SK-N-SH (cell line): ENCODE measurements at regions not wholly inside any gene's neighbourhood (a gene's known extent, or its start where the extent isn't known, plus 50 kb on each side); places are given as distances from the start of the nearest gene placed in this dataset.
A peak's percentile ranks its signal among the peaks of the same experiment; 100 is the strongest.

Experiments
- CTCF ChIA-PET: fragments of 300-600, 350-600 bp; formaldehyde crosslinking; extraction: SDS; loops from one replicate; lab custom pipeline; 2021; lab: Yijun Ruan, JAX
- POLR2A ChIA-PET: fragments of 350-600 bp; sonication (Branson Sonifier 250); formaldehyde crosslinking; extraction: SDS; loops from one replicate; lab custom pipeline; 2020; ENCODE audit warnings: antibody characterized with exemption, inconsistent platforms; lab: Yijun Ruan, JAX
- DNase-seq: peaks from one replicate; pipeline ENCODE4 v3.0.0; 2012
- H2AFZ ChIP-seq: fragments of 200-600 bp; sonication (generic); 2 replicates; pipeline ENCODE4 v1.8.1; 2016; ENCODE audit warnings: antibody characterized with exemption, mild to moderate bottlenecking, low read depth
- H3F3A ChIP-seq: fragments of 200-600 bp; sonication (generic); replicated peaks from 2 replicates; pipeline ENCODE3; 2016; ENCODE audit warnings: antibody characterized with exemption, mild to moderate bottlenecking; ENCODE audit not compliant: insufficient read depth
- H3K27ac ChIP-seq, 2 experiments: fragments of 200-500 bp in 1 of 2; fragments of 200-600 bp in 1 of 2; sonication (Bioruptor generic) in 1 of 2; sonication (generic), shearing (Covaris generic) in 1 of 2; 2 replicates each; pipeline versions ENCODE4 v1.5.1 to v1.6.1; 2014 to 2016; ENCODE audit warnings: low read depth in 2 of 2, inconsistent platforms in 1 of 2, low read length in 1 of 2, mild to moderate bottlenecking in 1 of 2, mixed read lengths in 1 of 2
- H3K27me3 ChIP-seq: fragments of 200-600 bp; sonication (generic), shearing (Covaris generic); 2 replicates; pipeline ENCODE4 v1.6.1; 2016; ENCODE audit warnings: mixed run types; ENCODE audit not compliant: insufficient read depth
- H3K36me3 ChIP-seq, 2 experiments: fragments of 200-500 bp in 1 of 2; fragments of 200-600 bp in 1 of 2; sonication (Bioruptor generic) in 1 of 2; sonication (generic) in 1 of 2; replicated peaks in 1 of 2; 2 replicates each; pipeline versions ENCODE3 to v1.5.1; 2014 to 2016; ENCODE audit warnings: low read length in 1 of 2, mild to moderate bottlenecking in 1 of 2; ENCODE audit not compliant: insufficient read depth in 2 of 2, control insufficient read depth in 1 of 2
- H3K4me1 ChIP-seq, 2 experiments: fragments of 200-500 bp in 1 of 2; fragments of 200-600 bp in 1 of 2; sonication (Bioruptor generic) in 1 of 2; sonication (generic), shearing (Covaris generic) in 1 of 2; 2 replicates each; pipeline versions ENCODE4 v1.5.1 to v1.6.1; 2014 to 2016; ENCODE audit warnings: low read depth in 1 of 2, low read length in 1 of 2, mixed run types in 1 of 2; ENCODE audit not compliant: insufficient read depth in 2 of 2, control insufficient read depth in 1 of 2
- H3K4me2 ChIP-seq: fragments of 200-600 bp; sonication (generic), shearing (Covaris generic); 2 replicates; pipeline ENCODE4 v1.6.1; 2017; ENCODE audit warnings: mixed run types
- H3K4me3 ChIP-seq, 2 experiments: fragments of 200-500 bp in 1 of 2; fragments of 200-600 bp in 1 of 2; sonication (Bioruptor generic) in 1 of 2; sonication (generic), shearing (Covaris generic) in 1 of 2; 2 replicates each; pipeline versions ENCODE4 v1.5.1 to v1.8.1; 2014 to 2016; ENCODE audit warnings: low read depth in 2 of 2, inconsistent platforms in 1 of 2, low read length in 1 of 2, mild to moderate bottlenecking in 1 of 2, mixed read lengths in 1 of 2, moderate library complexity in 1 of 2
- H3K79me2 ChIP-seq: fragments of 200-600 bp; sonication (generic); 2 replicates; pipeline ENCODE4 v1.8.1; 2017; ENCODE audit warnings: mild to moderate bottlenecking; ENCODE audit not compliant: insufficient read depth
- H3K9ac ChIP-seq: fragments of 200-600 bp; sonication (generic); 2 replicates; pipeline ENCODE4 v1.6.1; 2017; ENCODE audit warnings: mixed run types
- H3K9me2 ChIP-seq: fragments of 200-600 bp; sonication (generic); 2 replicates; pipeline ENCODE4 v1.6.1; 2017; ENCODE audit warnings: mixed run types
- H3K9me3 ChIP-seq: fragments of 200-600 bp; sonication (generic); 2 replicates; pipeline ENCODE4 v1.6.1; 2017; ENCODE audit warnings: mixed run types, mild to moderate bottlenecking, moderate library complexity
- H4K20me1 ChIP-seq: fragments of 200-600 bp; sonication (generic); 2 replicates; pipeline ENCODE4 v1.6.1; 2017; ENCODE audit warnings: mild to moderate bottlenecking, mixed run types; ENCODE audit not compliant: insufficient read depth
- EP300 ChIP-seq, 2 experiments: IDR thresholded peaks; 2 replicates each; pipeline versions ENCODE4 v1.4.0 to v1.6.1; 2012; ENCODE audit warnings: borderline replicate concordance in 1 of 2, low read depth in 1 of 2, low read length in 1 of 2
- FOSL2 ChIP-seq: IDR thresholded peaks from 2 replicates; pipeline ENCODE4 v1.4.0; 2012; ENCODE audit warnings: low read depth, mild to moderate bottlenecking, moderate library complexity, borderline replicate concordance
- GATA2 ChIP-seq: sonication (generic); formaldehyde crosslinking; IDR thresholded peaks from 2 replicates; pipeline ENCODE4 v1.5.0; 2020; ENCODE audit warnings: mild to moderate bottlenecking, missing genetic modification reagents
- JUND ChIP-seq: IDR thresholded peaks from 2 replicates; pipeline ENCODE4 v1.4.0; 2012
- MEF2A ChIP-seq: IDR thresholded peaks from 2 replicates; pipeline ENCODE4 v1.4.0; 2012; ENCODE audit warnings: low read depth, borderline replicate concordance
- MXI1 ChIP-seq: IDR thresholded peaks from 2 replicates; pipeline ENCODE4 v1.6.1; 2012; ENCODE audit warnings: mild to moderate bottlenecking, low read depth, low read length, improper control_type of control experiment
- NFIC ChIP-seq: IDR thresholded peaks from 2 replicates; pipeline ENCODE4 v1.4.0; 2012; ENCODE audit warnings: borderline replicate concordance
- NRF1 ChIP-seq: IDR thresholded peaks from 2 replicates; pipeline ENCODE4 v1.6.1; 2012; ENCODE audit warnings: low read depth, mild to moderate bottlenecking, low read length
- POLR2AphosphoS5 ChIP-seq: IDR thresholded peaks from 2 replicates; pipeline ENCODE4 v1.6.1; 2012; ENCODE audit warnings: low read depth, low read length
- RAD21 ChIP-seq: IDR thresholded peaks from 2 replicates; pipeline ENCODE4 v1.6.1; 2012; ENCODE audit warnings: mild to moderate bottlenecking, low read length
- RCOR1 ChIP-seq: fragments of 150-350 bp; IDR thresholded peaks from 2 replicates; pipeline ENCODE4 v1.6.1; 2017; ENCODE audit warnings: antibody characterized with exemption, low read length
- SMC3 ChIP-seq: IDR thresholded peaks from 2 replicates; pipeline ENCODE4 v1.6.1; 2012; ENCODE audit warnings: low read depth, low read length, improper control_type of control experiment
- TCF12 ChIP-seq: IDR thresholded peaks from 2 replicates; pipeline ENCODE4 v1.4.0; 2012
- WGBS: methylation state at CpG from one replicate; pipeline ENCODE4 v1.1.6; 2017; ENCODE audit warnings: low lambda C conversion rate; 5-methylcytosine and 5-hydroxymethylcytosine counted together
- TF ChIP-seq, protein P1 (sequence below): fragments of 200-600 bp; sonication (generic); IDR thresholded peaks from 2 replicates; pipeline ENCODE4 v1.6.1; 2017; ENCODE audit warnings: antibody characterized with exemption, mild to moderate bottlenecking, moderate library complexity
- TF ChIP-seq, protein P2 (sequence below): IDR thresholded peaks from 2 replicates; pipeline ENCODE4 v1.4.0; 2012; ENCODE audit warnings: low read depth, borderline replicate concordance
- TF ChIP-seq, protein P3 (sequence below): IDR thresholded peaks from 2 replicates; pipeline ENCODE4 v1.4.0; 2012; ENCODE audit warnings: low read depth
- TF ChIP-seq, protein P4 (sequence below): IDR thresholded peaks from 2 replicates; pipeline ENCODE4 v1.6.1; 2012; ENCODE audit warnings: mild to moderate bottlenecking, low read depth, low read length, moderate library complexity

GRCh38 chr10:76640806-76641205 lies 996.8 kb downstream of the KCNMA1 start:
- no peaks in the 10 kb centered on the region for H3K9me3 ChIP-seq
- 80% methylated on average over 5 of the region's 5 CpGs for WGBS

DNA sequence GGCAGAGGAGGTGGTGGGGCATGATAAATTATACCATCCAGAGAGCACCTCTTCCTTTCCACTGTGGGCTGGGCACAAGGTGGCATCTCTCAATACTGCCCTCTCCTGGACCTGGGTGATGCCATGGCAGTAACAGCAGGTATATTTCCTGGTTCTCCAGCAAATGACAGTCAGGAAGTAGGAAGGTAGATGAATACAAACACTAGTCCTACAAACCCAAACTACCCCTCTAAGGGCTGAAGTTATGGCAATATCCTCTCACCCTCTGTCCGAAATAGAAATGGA lies 1004.9 kb downstream of the KCNMA1 start:
- no peaks in the 10 kb centered on the region for H3F3A ChIP-seq
- no peak overlapping the region for H3K27ac ChIP-seq
- no peaks in the 10 kb centered on the region for H3K9me2 ChIP-seq
- POLR2A ChIA-PET = no interaction called here
- CTCF ChIA-PET = no interaction called here
- TF ChIP-seq RAD21 (peak; percentile 24), FOSL2 (no peak)
- TF ChIP-seq, protein P1, sequence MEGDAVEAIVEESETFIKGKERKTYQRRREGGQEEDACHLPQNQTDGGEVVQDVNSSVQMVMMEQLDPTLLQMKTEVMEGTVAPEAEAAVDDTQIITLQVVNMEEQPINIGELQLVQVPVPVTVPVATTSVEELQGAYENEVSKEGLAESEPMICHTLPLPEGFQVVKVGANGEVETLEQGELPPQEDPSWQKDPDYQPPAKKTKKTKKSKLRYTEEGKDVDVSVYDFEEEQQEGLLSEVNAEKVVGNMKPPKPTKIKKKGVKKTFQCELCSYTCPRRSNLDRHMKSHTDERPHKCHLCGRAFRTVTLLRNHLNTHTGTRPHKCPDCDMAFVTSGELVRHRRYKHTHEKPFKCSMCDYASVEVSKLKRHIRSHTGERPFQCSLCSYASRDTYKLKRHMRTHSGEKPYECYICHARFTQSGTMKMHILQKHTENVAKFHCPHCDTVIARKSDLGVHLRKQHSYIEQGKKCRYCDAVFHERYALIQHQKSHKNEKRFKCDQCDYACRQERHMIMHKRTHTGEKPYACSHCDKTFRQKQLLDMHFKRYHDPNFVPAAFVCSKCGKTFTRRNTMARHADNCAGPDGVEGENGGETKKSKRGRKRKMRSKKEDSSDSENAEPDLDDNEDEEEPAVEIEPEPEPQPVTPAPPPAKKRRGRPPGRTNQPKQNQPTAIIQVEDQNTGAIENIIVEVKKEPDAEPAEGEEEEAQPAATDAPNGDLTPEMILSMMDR = peak; percentile 47; the same call in 1 of the 2 replicates
- H2AFZ ChIP-seq = no peak overlapping the region
- H3K4me1 ChIP-seq = no peaks in the 10 kb centered on the region; a peak in 1 of 4 replicates
- H3K4me3 ChIP-seq = no peak overlapping the region
- H3K4me2 ChIP-seq = no peak overlapping the region
- no peaks in the 10 kb centered on the region; the same call in 1 of the 2 replicates for H3K27me3 ChIP-seq
- DNase-seq = no peak
- no peaks in the 10 kb centered on the region for H3K79me2 ChIP-seq
- no peak overlapping the region for H3K9ac ChIP-seq
- WGBS = 67% methylated on average over 1 of the region's 1 CpG
- H3K9me3 ChIP-seq = no peaks in the 10 kb centered on the region
- H4K20me1 ChIP-seq = no peaks in the 10 kb centered on the region
- H3K36me3 ChIP-seq = no peaks in the 10 kb centered on the region

More at GRCh38 chr10:76640806-76641205, 996.8 kb downstream of the KCNMA1 start:
- CTCF ChIA-PET = no interaction called here
- Histone ChIP-seq H4K20me1 (no peaks in the 10 kb centered on the region), H2AFZ (no peak overlapping the region), H3K9ac (no peak overlapping the region), H3F3A (no peaks in the 10 kb centered on the region), H3K36me3 (no peaks in the 10 kb centered on the region), H3K27me3 (no peaks in the 10 kb centered on the region; the same call in 1 of the 2 replicates), H3K79me2 (no peaks in the 10 kb centered on the region), H3K4me3 (no peak overlapping the region), H3K4me1 (peaks cover 0 to 2% of the 10 kb centered on the region in 2 experiments; a peak in 1 of 4 replicates), H3K4me2 (no peak overlapping the region), H3K27ac (no peak overlapping the region), H3K9me2 (no peaks in the 10 kb centered on the region)
- DNase-seq = no peak
- TF ChIP-seq JUND = no peak
- TF ChIP-seq GATA2 (CRISPR knock-in tag) = no peak
- no peak for TF ChIP-seq EP300 (IDR thresholded peaks at IDR 0.05; ENCODE audit: borderline replicate concordance in 1 of 2, low read depth in 1 of 2, low read length in 1 of 2)
- no peak for TF ChIP-seq SMC3
- no peak for TF ChIP-seq MXI1
- TF ChIP-seq POLR2AphosphoS5 = no peak
- no peak for TF ChIP-seq TCF12
- TF ChIP-seq RCOR1 = no peak
- TF ChIP-seq RAD21 = no peak
- no peak for TF ChIP-seq NRF1
- TF ChIP-seq NFIC = no peak
- TF ChIP-seq, protein P2, sequence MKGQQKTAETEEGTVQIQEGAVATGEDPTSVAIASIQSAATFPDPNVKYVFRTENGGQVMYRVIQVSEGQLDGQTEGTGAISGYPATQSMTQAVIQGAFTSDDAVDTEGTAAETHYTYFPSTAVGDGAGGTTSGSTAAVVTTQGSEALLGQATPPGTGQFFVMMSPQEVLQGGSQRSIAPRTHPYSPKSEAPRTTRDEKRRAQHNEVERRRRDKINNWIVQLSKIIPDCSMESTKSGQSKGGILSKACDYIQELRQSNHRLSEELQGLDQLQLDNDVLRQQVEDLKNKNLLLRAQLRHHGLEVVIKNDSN = no peak
- TF ChIP-seq, protein P3, sequence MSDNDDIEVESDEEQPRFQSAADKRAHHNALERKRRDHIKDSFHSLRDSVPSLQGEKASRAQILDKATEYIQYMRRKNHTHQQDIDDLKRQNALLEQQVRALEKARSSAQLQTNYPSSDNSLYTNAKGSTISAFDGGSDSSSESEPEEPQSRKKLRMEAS = no peak
- no peak for TF ChIP-seq MEF2A
- TF ChIP-seq, protein P4, sequence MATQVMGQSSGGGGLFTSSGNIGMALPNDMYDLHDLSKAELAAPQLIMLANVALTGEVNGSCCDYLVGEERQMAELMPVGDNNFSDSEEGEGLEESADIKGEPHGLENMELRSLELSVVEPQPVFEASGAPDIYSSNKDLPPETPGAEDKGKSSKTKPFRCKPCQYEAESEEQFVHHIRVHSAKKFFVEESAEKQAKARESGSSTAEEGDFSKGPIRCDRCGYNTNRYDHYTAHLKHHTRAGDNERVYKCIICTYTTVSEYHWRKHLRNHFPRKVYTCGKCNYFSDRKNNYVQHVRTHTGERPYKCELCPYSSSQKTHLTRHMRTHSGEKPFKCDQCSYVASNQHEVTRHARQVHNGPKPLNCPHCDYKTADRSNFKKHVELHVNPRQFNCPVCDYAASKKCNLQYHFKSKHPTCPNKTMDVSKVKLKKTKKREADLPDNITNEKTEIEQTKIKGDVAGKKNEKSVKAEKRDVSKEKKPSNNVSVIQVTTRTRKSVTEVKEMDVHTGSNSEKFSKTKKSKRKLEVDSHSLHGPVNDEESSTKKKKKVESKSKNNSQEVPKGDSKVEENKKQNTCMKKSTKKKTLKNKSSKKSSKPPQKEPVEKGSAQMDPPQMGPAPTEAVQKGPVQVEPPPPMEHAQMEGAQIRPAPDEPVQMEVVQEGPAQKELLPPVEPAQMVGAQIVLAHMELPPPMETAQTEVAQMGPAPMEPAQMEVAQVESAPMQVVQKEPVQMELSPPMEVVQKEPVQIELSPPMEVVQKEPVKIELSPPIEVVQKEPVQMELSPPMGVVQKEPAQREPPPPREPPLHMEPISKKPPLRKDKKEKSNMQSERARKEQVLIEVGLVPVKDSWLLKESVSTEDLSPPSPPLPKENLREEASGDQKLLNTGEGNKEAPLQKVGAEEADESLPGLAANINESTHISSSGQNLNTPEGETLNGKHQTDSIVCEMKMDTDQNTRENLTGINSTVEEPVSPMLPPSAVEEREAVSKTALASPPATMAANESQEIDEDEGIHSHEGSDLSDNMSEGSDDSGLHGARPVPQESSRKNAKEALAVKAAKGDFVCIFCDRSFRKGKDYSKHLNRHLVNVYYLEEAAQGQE = no peak
- POLR2A ChIA-PET = no interaction called here
